ENCODE measurements at regions not wholly inside any gene's neighbourhood (a gene's known extent, or its start where the extent isn't known, plus 50 kb on each side); places are given as distances from the start of the nearest gene placed in this dataset.

DNA sequence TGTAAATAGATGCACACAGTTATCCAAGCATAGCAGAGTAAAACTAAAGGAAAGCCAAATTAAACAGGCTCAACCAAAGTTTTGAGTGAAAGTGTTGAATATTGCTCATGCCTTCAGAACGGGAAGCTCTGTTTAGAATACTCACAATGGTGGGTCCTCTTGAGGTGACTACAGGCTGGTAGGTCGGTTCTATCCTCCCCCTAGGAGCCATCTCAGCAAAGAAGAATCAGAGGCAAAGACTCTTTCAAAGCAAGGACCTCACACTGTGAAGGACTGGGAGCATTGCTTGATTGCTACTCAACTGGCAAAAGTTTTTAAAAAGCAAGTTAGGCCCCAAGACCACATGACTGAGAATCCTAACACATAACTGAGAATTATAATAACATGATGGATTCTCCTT lies 88.4 kb upstream of the JAG1 start:
- Histone ChIP-seq H3K27ac (ENCODE audit: low read length) (no peak overlapping the region), H3K36me3 (replicated peaks; ENCODE audit: insufficient read depth, low read length) (no peaks in the 10 kb centered on the region), H3F3A (ENCODE audit: insufficient read depth, low read length) (no peaks in the 10 kb centered on the region), H3K9ac (ENCODE audit: low read length) (no peak overlapping the region), H3K4me2 (ENCODE audit: low read depth, low read length) (no peak overlapping the region), H3K79me2 (ENCODE audit: low read length) (no peaks in the 10 kb centered on the region), H3K9me3 (replicated peaks; ENCODE audit: insufficient read depth, low read length) (no peaks in the 10 kb centered on the region), H3K27me3 (replicated peaks; ENCODE audit: insufficient read depth, low read length) (no peaks in the 10 kb centered on the region), H3K9me2 (replicated peaks; ENCODE audit: insufficient read depth, low read length) (no peaks in the 10 kb centered on the region), H3K4me1 (ENCODE audit: low read length) (no peaks in the 10 kb centered on the region), H3K4me3 (ENCODE audit: low read length) (no peak overlapping the region), H4K20me1 (ENCODE audit: insufficient read depth, low read length) (no peaks in the 10 kb centered on the region), H2AFZ (ENCODE audit: low read length) (no peak overlapping the region)
- no peak for DNase-seq
- no peak for TF ChIP-seq EZH2 (optimal IDR thresholded peaks at IDR 0.05; ENCODE audit: low read depth, low read length)
- TF ChIP-seq, protein P1, sequence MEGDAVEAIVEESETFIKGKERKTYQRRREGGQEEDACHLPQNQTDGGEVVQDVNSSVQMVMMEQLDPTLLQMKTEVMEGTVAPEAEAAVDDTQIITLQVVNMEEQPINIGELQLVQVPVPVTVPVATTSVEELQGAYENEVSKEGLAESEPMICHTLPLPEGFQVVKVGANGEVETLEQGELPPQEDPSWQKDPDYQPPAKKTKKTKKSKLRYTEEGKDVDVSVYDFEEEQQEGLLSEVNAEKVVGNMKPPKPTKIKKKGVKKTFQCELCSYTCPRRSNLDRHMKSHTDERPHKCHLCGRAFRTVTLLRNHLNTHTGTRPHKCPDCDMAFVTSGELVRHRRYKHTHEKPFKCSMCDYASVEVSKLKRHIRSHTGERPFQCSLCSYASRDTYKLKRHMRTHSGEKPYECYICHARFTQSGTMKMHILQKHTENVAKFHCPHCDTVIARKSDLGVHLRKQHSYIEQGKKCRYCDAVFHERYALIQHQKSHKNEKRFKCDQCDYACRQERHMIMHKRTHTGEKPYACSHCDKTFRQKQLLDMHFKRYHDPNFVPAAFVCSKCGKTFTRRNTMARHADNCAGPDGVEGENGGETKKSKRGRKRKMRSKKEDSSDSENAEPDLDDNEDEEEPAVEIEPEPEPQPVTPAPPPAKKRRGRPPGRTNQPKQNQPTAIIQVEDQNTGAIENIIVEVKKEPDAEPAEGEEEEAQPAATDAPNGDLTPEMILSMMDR (IDR thresholded peaks at IDR 0.05; ENCODE audit: low read length), result no peak
- TF ChIP-seq EZH2phosphoT487 (IDR thresholded peaks at IDR 0.05; ENCODE audit: low read length), result no peak

GRCh38 chr20:10763112-10763511 lies 89.3 kb upstream of the JAG1 start:
- no peaks in the 10 kb centered on the region for H3K36me3 ChIP-seq (replicated peaks; ENCODE audit: insufficient read depth, low read length)
- no peaks in the 10 kb centered on the region for H3K9me3 ChIP-seq (replicated peaks; ENCODE audit: insufficient read depth, low read length)
- H3K79me2 ChIP-seq (ENCODE audit: low read length), result no peaks in the 10 kb centered on the region
- no peaks in the 10 kb centered on the region for H3K27me3 ChIP-seq (replicated peaks; ENCODE audit: insufficient read depth, low read length)
- no peak overlapping the region for H3K27ac ChIP-seq (ENCODE audit: low read length)
- H3K9ac ChIP-seq (ENCODE audit: low read length), result no peak overlapping the region
- no peaks in the 10 kb centered on the region for H3K4me1 ChIP-seq (ENCODE audit: low read length)
- H4K20me1 ChIP-seq (ENCODE audit: insufficient read depth, low read length), result no peaks in the 10 kb centered on the region
- H2AFZ ChIP-seq (ENCODE audit: low read length), result no peak overlapping the region
- no peak overlapping the region for H3K4me2 ChIP-seq (ENCODE audit: low read depth, low read length)
- DNase-seq, result no peak
- no peak overlapping the region for H3K4me3 ChIP-seq (ENCODE audit: low read length)
- H3K9me2 ChIP-seq (replicated peaks; ENCODE audit: insufficient read depth, low read length), result no peaks in the 10 kb centered on the region
- H3F3A ChIP-seq (ENCODE audit: insufficient read depth, low read length), result no peaks in the 10 kb centered on the region
- TF ChIP-seq EZH2 (optimal IDR thresholded peaks at IDR 0.05; ENCODE audit: low read depth, low read length) (no peak), EZH2phosphoT487 (IDR thresholded peaks at IDR 0.05; ENCODE audit: low read length) (no peak)
- TF ChIP-seq, protein P1 (IDR thresholded peaks at IDR 0.05; ENCODE audit: low read length), result no peak

- no peak for TF ChIP-seq EZH2 (optimal IDR thresholded peaks at IDR 0.05; ENCODE audit: low read depth, low read length)
These were observed 95.9 kb upstream of the JAG1 start for GRCh38 chr20:10769700-10770099.

GRCh38 chr20:10770753-10771152 lies 97.0 kb upstream of the JAG1 start:
- H2AFZ ChIP-seq (ENCODE audit: low read length), result no peak overlapping the region

More at GRCh38 chr20:10769700-10770099, 95.9 kb upstream of the JAG1 start:
- H4K20me1 ChIP-seq (ENCODE audit: insufficient read depth, low read length), result no peaks in the 10 kb centered on the region
- no peak overlapping the region for H2AFZ ChIP-seq (ENCODE audit: low read length)
- H3K4me1 ChIP-seq (ENCODE audit: low read length), result no peaks in the 10 kb centered on the region
- H3K9me3 ChIP-seq (replicated peaks; ENCODE audit: insufficient read depth, low read length), result no peaks in the 10 kb centered on the region
- no peak overlapping the region for H3K4me3 ChIP-seq (ENCODE audit: low read length)
- H3K27ac ChIP-seq (ENCODE audit: low read length), result no peak overlapping the region
- H3K9ac ChIP-seq (ENCODE audit: low read length), result no peak overlapping the region
- no peak overlapping the region for H3K4me2 ChIP-seq (ENCODE audit: low read depth, low read length)
- no peaks in the 10 kb centered on the region for H3K36me3 ChIP-seq (replicated peaks; ENCODE audit: insufficient read depth, low read length)
- H3K9me2 ChIP-seq (replicated peaks; ENCODE audit: insufficient read depth, low read length), result no peaks in the 10 kb centered on the region
- no peaks in the 10 kb centered on the region for H3K27me3 ChIP-seq (replicated peaks; ENCODE audit: insufficient read depth, low read length)
- H3K79me2 ChIP-seq (ENCODE audit: low read length), result no peaks in the 10 kb centered on the region
- no peak for DNase-seq
- H3F3A ChIP-seq (ENCODE audit: insufficient read depth, low read length), result no peaks in the 10 kb centered on the region

More at GRCh38 chr20:10770753-10771152, 97.0 kb upstream of the JAG1 start:
- Histone ChIP-seq H3K36me3 (replicated peaks; ENCODE audit: insufficient read depth, low read length) (no peaks in the 10 kb centered on the region), H3K4me3 (ENCODE audit: low read length) (no peak overlapping the region), H3K27ac (ENCODE audit: low read length) (no peak overlapping the region), H3K4me1 (ENCODE audit: low read length) (no peaks in the 10 kb centered on the region), H3K9me2 (replicated peaks; ENCODE audit: insufficient read depth, low read length) (no peaks in the 10 kb centered on the region), H3F3A (ENCODE audit: insufficient read depth, low read length) (no peaks in the 10 kb centered on the region), H3K27me3 (replicated peaks; ENCODE audit: insufficient read depth, low read length) (no peaks in the 10 kb centered on the region), H3K9me3 (replicated peaks; ENCODE audit: insufficient read depth, low read length) (no peaks in the 10 kb centered on the region), H4K20me1 (ENCODE audit: insufficient read depth, low read length) (no peaks in the 10 kb centered on the region), H3K4me2 (ENCODE audit: low read depth, low read length) (no peak overlapping the region), H3K79me2 (ENCODE audit: low read length) (no peaks in the 10 kb centered on the region), H3K9ac (ENCODE audit: low read length) (no peak overlapping the region)
- no peak for DNase-seq
- TF ChIP-seq EZH2 (optimal IDR thresholded peaks at IDR 0.05; ENCODE audit: low read depth, low read length) (no peak), EZH2phosphoT487 (IDR thresholded peaks at IDR 0.05; ENCODE audit: low read length) (no peak)
- TF ChIP-seq, protein P1 (IDR thresholded peaks at IDR 0.05; ENCODE audit: low read length), result no peak
